ENCODE measurements at regions not wholly inside any gene's neighbourhood (a gene's known extent, or its start where the extent isn't known, plus 50 kb on each side); places are given as distances from the start of the nearest gene placed in this dataset.

DNA sequence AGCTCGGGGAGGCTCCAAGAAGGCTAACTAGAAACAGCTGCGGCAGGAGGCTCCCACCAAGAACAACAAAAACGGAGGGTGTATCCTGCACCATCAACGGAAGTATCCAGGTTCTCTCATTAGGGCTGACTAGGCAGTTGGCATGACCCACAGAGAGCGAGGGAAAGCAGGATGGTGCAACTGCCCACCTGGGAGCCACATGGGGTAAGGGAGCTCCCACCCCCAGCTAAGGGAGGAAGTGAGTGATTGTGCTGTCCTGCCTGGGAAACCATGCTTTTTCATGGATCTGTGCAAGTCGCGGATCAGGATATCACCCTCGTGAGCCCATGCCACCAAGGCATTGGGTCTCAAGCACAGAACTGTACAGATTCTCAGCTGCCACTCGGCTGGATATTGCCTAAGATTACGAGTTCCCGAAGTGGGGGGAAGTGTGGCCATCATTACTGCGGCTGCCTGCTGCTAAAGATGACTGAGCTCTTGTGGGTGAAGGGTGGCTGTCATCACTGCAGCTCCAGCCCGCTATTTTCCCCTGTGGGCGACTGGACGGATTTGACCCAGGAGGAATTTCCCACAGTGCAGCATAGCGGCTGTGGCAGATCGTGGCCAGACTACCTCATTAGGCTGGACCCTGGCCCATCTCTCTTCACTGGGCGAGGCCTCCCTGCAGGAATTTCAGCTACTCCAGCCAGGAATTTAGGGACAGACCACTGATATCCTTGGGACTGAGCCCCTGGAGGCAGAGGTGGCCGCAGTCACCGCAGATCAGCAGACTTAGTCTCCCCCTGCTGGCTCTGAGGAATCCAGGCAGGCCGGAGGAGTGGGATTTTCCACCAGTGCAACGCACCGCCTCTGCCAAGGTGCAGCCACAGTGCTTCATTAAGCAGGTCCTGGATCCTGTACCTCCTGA, 515.7 kb downstream of the FRK start:
- DNase-seq (ENCODE audit: low read depth, low spot score) (no peak), ATAC-seq (peak; percentile 73)
- RAD21 ChIA-PET (ENCODE audit: low non-redundant PET in 1 of 2, low total read pairs in 2 of 2, uncharacterized antibody in 2 of 2, unreplicated experiment in 2 of 2) = no interaction called here
- intact Hi-C loops (cut with micrococcal nuclease) = loop anchor here (1.0 kb wide), 1 partner anchor 797 kb away; no protein-coding TSS in a partner anchor
- TF ChIP-seq, protein P1, sequence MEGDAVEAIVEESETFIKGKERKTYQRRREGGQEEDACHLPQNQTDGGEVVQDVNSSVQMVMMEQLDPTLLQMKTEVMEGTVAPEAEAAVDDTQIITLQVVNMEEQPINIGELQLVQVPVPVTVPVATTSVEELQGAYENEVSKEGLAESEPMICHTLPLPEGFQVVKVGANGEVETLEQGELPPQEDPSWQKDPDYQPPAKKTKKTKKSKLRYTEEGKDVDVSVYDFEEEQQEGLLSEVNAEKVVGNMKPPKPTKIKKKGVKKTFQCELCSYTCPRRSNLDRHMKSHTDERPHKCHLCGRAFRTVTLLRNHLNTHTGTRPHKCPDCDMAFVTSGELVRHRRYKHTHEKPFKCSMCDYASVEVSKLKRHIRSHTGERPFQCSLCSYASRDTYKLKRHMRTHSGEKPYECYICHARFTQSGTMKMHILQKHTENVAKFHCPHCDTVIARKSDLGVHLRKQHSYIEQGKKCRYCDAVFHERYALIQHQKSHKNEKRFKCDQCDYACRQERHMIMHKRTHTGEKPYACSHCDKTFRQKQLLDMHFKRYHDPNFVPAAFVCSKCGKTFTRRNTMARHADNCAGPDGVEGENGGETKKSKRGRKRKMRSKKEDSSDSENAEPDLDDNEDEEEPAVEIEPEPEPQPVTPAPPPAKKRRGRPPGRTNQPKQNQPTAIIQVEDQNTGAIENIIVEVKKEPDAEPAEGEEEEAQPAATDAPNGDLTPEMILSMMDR (IDR thresholded peaks at IDR 0.05 in 2 of 3, conservative IDR thresholded peaks at IDR 0.05 in 1 of 3; ENCODE audit: borderline replicate concordance in 1 of 3, insufficient read depth in 1 of 3, low read depth in 2 of 3, low read length in 2 of 3) = peak in 2 of 3 experiments; percentile 42 to 44; a peak in 3 of 6 replicates
- TF ChIP-seq CEBPB (IDR thresholded peaks at IDR 0.05; ENCODE audit: low read depth) (no peak), RAD21 (IDR thresholded peaks at IDR 0.05; ENCODE audit: low read depth) (peak; percentile 45)
- no peak overlapping the region for H3K4me3 ChIP-seq (replicated peaks in 1 of 2; ENCODE audit: low read depth in 1 of 2, low read length in 2 of 2)
- no peaks in the 10 kb centered on the region for H3K79me2 ChIP-seq (ENCODE audit: insufficient read depth, low read length)
- CTCF ChIA-PET = no interaction called here
- H3K9ac ChIP-seq (ENCODE audit: low read length) = no peak overlapping the region
- H3K36me3 ChIP-seq (ENCODE audit: control insufficient read depth in 1 of 2, insufficient read depth in 2 of 2, low read length in 2 of 2) = no peaks in the 10 kb centered on the region
- no peak overlapping the region for H3K27ac ChIP-seq (ENCODE audit: low read depth, low read length)
- H2AFZ ChIP-seq (ENCODE audit: low read depth, low read length, poor library complexity, severe bottlenecking) = no peak overlapping the region
- no peaks in the 10 kb centered on the region for H3K4me1 ChIP-seq (ENCODE audit: control insufficient read depth in 1 of 2, insufficient read depth in 2 of 2, low read length in 2 of 2)
- POLR2A ChIA-PET = no interaction called here
- no peaks in the 10 kb centered on the region for H3K27me3 ChIP-seq (ENCODE audit: insufficient read depth, low read length)
- H3K9me2 ChIP-seq (ENCODE audit: insufficient read depth) = no peaks in the 10 kb centered on the region
- H4K20me1 ChIP-seq (ENCODE audit: insufficient read depth) = no peaks in the 10 kb centered on the region
- no peaks in the 10 kb centered on the region for H3K9me3 ChIP-seq (ENCODE audit: control insufficient read depth in 1 of 2, insufficient read depth in 1 of 2, low read depth in 1 of 2, low read length in 2 of 2)
- no peak overlapping the region for H3K4me2 ChIP-seq (ENCODE audit: low read length)
- no TSS peak for BruUV-seq (replicated peaks)

DNA sequence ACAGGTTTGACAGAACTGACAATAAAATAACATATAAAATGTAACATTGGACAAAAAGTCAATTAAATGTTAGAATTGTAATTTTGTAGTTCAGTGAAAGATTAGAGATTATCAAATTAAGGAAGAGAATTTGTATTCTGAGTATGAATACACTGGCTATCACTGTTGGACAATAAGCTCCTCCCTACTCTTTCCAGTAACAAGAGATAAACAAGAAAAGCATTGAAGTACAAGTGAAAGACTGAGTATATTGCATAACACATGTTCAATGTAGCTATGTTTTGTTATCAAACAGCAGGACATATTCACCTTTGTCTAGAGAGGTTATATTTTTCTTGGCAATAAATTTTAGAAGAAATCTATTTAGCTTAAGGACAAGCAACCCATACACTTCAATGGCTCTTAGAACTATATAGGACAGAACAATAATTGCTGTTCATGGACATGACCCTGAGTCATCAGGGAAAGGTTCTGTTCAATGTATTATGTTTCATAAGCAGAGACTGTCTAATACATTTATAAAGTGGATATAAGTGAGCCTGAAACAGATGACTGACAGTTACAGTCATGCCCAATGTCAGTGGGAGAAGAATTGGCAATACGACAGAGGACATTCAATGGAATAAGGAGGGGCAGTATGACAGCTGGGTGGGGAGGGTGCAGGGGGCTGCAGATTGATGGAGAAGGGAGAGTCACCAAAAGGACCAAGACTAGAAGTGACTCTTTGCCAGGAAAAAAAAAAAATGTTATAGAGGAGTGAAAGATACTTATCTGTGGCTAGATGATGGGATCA, 520.4 kb downstream of the FRK start:
- no TSS peak for BruUV-seq (replicated peaks)
- CTCF ChIA-PET = no interaction called here
- Histone ChIP-seq H3K9me2 (ENCODE audit: insufficient read depth) (no peaks in the 10 kb centered on the region), H3K27me3 (ENCODE audit: insufficient read depth, low read length) (no peaks in the 10 kb centered on the region), H3K27ac (ENCODE audit: low read depth, low read length) (no peak overlapping the region), H3K9ac (ENCODE audit: low read length) (no peak overlapping the region), H4K20me1 (ENCODE audit: insufficient read depth) (no peaks in the 10 kb centered on the region), H3K79me2 (ENCODE audit: insufficient read depth, low read length) (no peaks in the 10 kb centered on the region), H3K4me1 (ENCODE audit: control insufficient read depth in 1 of 2, insufficient read depth in 2 of 2, low read length in 2 of 2) (no peaks in the 10 kb centered on the region), H3K36me3 (ENCODE audit: control insufficient read depth in 1 of 2, insufficient read depth in 2 of 2, low read length in 2 of 2) (no peaks in the 10 kb centered on the region), H3K4me3 (replicated peaks in 1 of 2; ENCODE audit: low read depth in 1 of 2, low read length in 2 of 2) (no peak overlapping the region), H2AFZ (ENCODE audit: low read depth, low read length, poor library complexity, severe bottlenecking) (no peak overlapping the region), H3K9me3 (ENCODE audit: control insufficient read depth in 1 of 2, insufficient read depth in 1 of 2, low read depth in 1 of 2, low read length in 2 of 2) (no peaks in the 10 kb centered on the region), H3K4me2 (ENCODE audit: low read length) (no peak overlapping the region)
- RAD21 ChIA-PET (ENCODE audit: low non-redundant PET in 1 of 2, low total read pairs in 2 of 2, uncharacterized antibody in 2 of 2, unreplicated experiment in 2 of 2) = no interaction called here
- ATAC-seq (no peak), DNase-seq (ENCODE audit: low read depth, low spot score) (no peak)
- intact Hi-C loops (cut with micrococcal nuclease) = no loop called here
- POLR2A ChIA-PET = no interaction called here
- no peak for TF ChIP-seq EZH2phosphoT487 (IDR thresholded peaks at IDR 0.05; ENCODE audit: borderline replicate concordance)
- no peak for TF ChIP-seq FOSL1 (IDR thresholded peaks at IDR 0.05; ENCODE audit: low read depth)
- TF ChIP-seq, protein P2, sequence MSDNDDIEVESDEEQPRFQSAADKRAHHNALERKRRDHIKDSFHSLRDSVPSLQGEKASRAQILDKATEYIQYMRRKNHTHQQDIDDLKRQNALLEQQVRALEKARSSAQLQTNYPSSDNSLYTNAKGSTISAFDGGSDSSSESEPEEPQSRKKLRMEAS (IDR thresholded peaks at IDR 0.05) = no peak
- no peak for TF ChIP-seq TCF7L2 (IDR thresholded peaks at IDR 0.05; ENCODE audit: borderline replicate concordance, extremely low read depth, insufficient read depth, insufficient read length)
- TF ChIP-seq JUND (IDR thresholded peaks at IDR 0.05) = no peak
- TF ChIP-seq ZFX (IDR thresholded peaks at IDR 0.05) = no peak
- no peak for TF ChIP-seq POLR2A (IDR thresholded peaks at IDR 0.05; ENCODE audit: borderline replicate concordance, extremely low read depth, insufficient read depth, insufficient read length)
- TF ChIP-seq RAD21 (IDR thresholded peaks at IDR 0.05; ENCODE audit: low read depth) = no peak
- no peak for TF ChIP-seq SRF (IDR thresholded peaks at IDR 0.05; ENCODE audit: low read depth)
- TF ChIP-seq, protein P3, sequence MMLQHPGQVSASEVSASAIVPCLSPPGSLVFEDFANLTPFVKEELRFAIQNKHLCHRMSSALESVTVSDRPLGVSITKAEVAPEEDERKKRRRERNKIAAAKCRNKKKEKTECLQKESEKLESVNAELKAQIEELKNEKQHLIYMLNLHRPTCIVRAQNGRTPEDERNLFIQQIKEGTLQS (IDR thresholded peaks at IDR 0.05) = no peak
- no peak for TF ChIP-seq EZH2 (IDR thresholded peaks at IDR 0.05)
- no peak for TF ChIP-seq ZNF274 (IDR thresholded peaks at IDR 0.05; ENCODE audit: low read depth, low read length)
- TF ChIP-seq SP1 (IDR thresholded peaks at IDR 0.05; ENCODE audit: low read depth) = no peak
- TF ChIP-seq ELF1 (IDR thresholded peaks at IDR 0.05; ENCODE audit: borderline replicate concordance, low read depth) = no peak
- TF ChIP-seq YY1 (IDR thresholded peaks at IDR 0.05; ENCODE audit: extremely low read depth, insufficient replicate concordance, low read depth, low read length) = no peak
